Stimulated activated CD4-positive, alpha-beta T cell treated with anti-CD3 and anti-CD28 coated beads, Interleukin-4, amount 100 ng/mL, for 48 hours (primary cell): ENCODE measurements at regions not wholly inside any gene's neighbourhood (a gene's known extent, or its start where the extent isn't known, plus 50 kb on each side); places are given as distances from the start of the nearest gene placed in this dataset.
"Not testable (repeated sequence)": the region's sequence is repeated elsewhere in the genome, so short reads cannot be mapped to it uniquely, and the experiment has no call there.

ENCODE experiments used
- DNase-seq, 2 donors: peaks; one replicate each; pipeline ENCODE4 v3.0.0-alpha.2; 2020; ENCODE audit warnings: low read depth in 2 of 2

GRCh38 chr19:28744014-28744413, 468.9 kb downstream of the UQCRFS1 start:
- DNase-seq = no peak

GRCh38 chr19:28737021-28737895, 475.7 kb downstream of the UQCRFS1 start:
- DNase-seq = no peak

- DNase-seq = no peak
Observed at GRCh38 chr19:28736528-28736927, 476.4 kb downstream of the UQCRFS1 start.

GRCh38 chr19:28731577-28731976, 481.4 kb downstream of the UQCRFS1 start:
- DNase-seq = no peak

- DNase-seq = no peak
Observed at GRCh38 chr19:28730791-28731512, 482.0 kb downstream of the UQCRFS1 start.

GRCh38 chr19:28727480-28728159, 485.3 kb downstream of the UQCRFS1 start:
- peak in 1 of 2 donors; percentile 51 for DNase-seq

- DNase-seq = no peak
Observed at GRCh38 chr19:28726533-28727479, 486.1 kb downstream of the UQCRFS1 start.

GRCh38 chr19:28718909-28719308, 494.0 kb downstream of the UQCRFS1 start:
- no peak for DNase-seq

- no peak for DNase-seq
Observed at GRCh38 chr19:28715157-28715556, 497.8 kb downstream of the UQCRFS1 start.

- DNase-seq = no peak
Observed at GRCh38 chr19:28711411-28711810, 501.5 kb downstream of the UQCRFS1 start.

- DNase-seq = no peak
Observed at GRCh38 chr19:28710278-28710677, 502.7 kb downstream of the UQCRFS1 start.

GRCh38 chr19:28706693-28707092, 506.3 kb downstream of the UQCRFS1 start:
- DNase-seq = no peak

GRCh38 chr19:28705008-28705407, 507.9 kb downstream of the UQCRFS1 start:
- DNase-seq = no peak

GRCh38 chr19:28703400-28703956, 509.5 kb downstream of the UQCRFS1 start:
- DNase-seq = no peak

- DNase-seq = no peak
Observed at GRCh38 chr19:28701491-28701890, 511.5 kb downstream of the UQCRFS1 start.

- DNase-seq = no peak
Observed at GRCh38 chr19:28700176-28700575, 512.8 kb downstream of the UQCRFS1 start.

- no peak for DNase-seq
Observed at GRCh38 chr19:28697308-28697707, 515.6 kb downstream of the UQCRFS1 start.

GRCh38 chr19:28694812-28695211, 518.1 kb downstream of the UQCRFS1 start:
- DNase-seq = no peak

GRCh38 chr19:28691683-28692082, 521.3 kb downstream of the UQCRFS1 start:
- no peak for DNase-seq

- not testable (repeated sequence) for DNase-seq
Observed at GRCh38 chr19:28689464-28689863, 523.5 kb downstream of the UQCRFS1 start.

- DNase-seq = no peak
Observed at GRCh38 chr19:28687296-28687695, 525.7 kb downstream of the UQCRFS1 start.
